ENCODE measurements at regions not wholly inside any gene's neighbourhood (a gene's known extent, or its start where the extent isn't known, plus 50 kb on each side); places are given as distances from the start of the nearest gene placed in this dataset.
"Not testable (repeated sequence)": the region's sequence is repeated elsewhere in the genome, so short reads cannot be mapped to it uniquely, and the experiment has no call there.

DNA sequence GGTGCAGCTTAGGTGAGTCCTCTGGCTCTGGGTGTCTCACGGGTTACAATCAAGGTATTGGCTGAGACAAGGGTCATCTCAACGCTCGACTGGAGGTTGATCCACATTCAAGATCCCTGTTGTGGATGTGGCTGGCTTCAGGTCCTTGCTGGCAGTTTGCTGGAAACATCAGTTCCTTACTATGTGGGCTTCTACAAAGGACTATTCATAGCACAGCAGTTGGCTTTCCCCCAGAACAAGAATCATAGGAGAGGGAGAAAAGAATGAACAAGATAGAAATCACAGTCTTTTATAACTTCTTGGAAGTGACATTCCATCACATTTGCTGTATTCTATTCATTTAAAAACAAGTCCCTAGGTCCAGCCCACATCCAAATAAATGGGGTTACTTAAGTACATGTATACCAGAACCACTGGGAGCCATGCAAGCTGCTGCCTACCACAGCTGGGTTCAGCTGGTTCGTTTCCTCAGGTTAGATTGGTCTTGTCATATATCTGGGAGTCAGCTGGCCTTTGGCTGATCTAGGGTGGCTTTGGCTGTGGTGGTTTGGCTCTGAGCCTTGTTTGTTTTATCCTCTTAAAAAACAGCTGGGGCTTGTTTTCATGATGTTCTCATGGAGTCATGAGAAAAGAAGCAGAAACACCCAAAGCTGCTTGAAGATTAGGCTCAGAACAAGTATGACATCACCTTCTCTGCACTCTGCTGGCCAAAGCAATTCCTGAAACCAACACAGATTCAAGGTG is 433.2 kb upstream of the SPTLC3 start:
- ATAC-seq: no peak
- Mint-ChIP-seq H3K27me3 (ENCODE audit: low read depth) (no peaks in the 10 kb centered on the region), H3K27ac (no peak overlapping the region), H3K4me3 (no peak overlapping the region), H3K4me1 (ENCODE audit: low read depth) (no peaks in the 10 kb centered on the region), H3K9me3 (ENCODE audit: insufficient read depth) (no peaks in the 10 kb centered on the region), H3K36me3 (ENCODE audit: low read depth) (no peaks in the 10 kb centered on the region)
- ChIA-PET CTCF (no interaction called here), POLR2A (no interaction called here)
- no peak for DNase-seq

- Mint-ChIP-seq H3K27me3 (ENCODE audit: low read depth) (no peaks in the 10 kb centered on the region), H3K9me3 (ENCODE audit: insufficient read depth) (no peaks in the 10 kb centered on the region), H3K27ac (no peak overlapping the region), H3K36me3 (ENCODE audit: low read depth) (no peaks in the 10 kb centered on the region), H3K4me3 (no peak overlapping the region), H3K4me1 (ENCODE audit: low read depth) (no peaks in the 10 kb centered on the region)
- ChIA-PET CTCF (no interaction called here), POLR2A (no interaction called here)
- ATAC-seq: no peak
- DNase-seq: no peak
Measured at GRCh38 chr20:12577213-12577612, 431.6 kb upstream of the SPTLC3 start.

DNA sequence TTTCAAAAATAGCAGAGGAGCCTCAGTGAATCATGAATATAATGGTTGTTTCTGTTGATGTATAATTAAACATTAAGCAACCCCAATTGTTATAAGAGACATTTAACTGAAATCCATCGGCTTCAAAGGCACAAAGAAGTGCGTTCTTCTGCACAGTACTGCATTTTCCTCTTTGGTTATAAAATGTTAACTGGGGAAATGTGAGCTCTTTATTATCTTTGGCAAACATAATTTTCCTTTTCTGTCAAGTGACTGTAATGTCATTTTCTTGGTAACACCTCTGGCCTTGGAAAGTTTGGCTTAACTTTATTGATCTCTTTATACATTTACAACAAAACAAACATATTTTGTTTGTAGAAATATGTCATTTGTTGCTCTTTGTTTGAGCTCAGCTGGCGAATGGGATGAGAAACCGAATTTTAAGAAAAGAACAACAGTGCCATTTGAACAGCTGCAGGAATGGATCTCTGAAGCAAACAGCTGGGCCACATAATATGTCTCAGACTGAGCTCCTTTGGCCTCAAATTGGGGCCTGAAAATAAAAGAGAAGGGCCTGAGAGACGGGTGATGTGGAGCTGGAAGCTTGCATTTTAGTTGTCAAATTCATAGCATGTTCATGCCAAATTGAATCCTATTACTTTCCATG is 427.0 kb upstream of the SPTLC3 start:
- ChIA-PET POLR2A (no interaction called here), CTCF (no interaction called here)
- Mint-ChIP-seq H3K27me3 (ENCODE audit: low read depth) (no peaks in the 10 kb centered on the region), H3K27ac (no peak overlapping the region), H3K9me3 (ENCODE audit: insufficient read depth) (peaks cover 4% of the 10 kb centered on the region), H3K36me3 (ENCODE audit: low read depth) (no peaks in the 10 kb centered on the region), H3K4me1 (ENCODE audit: low read depth) (no peaks in the 10 kb centered on the region), H3K4me3 (no peak overlapping the region)
- no peak for DNase-seq
- ATAC-seq: no peak

- H3K4me3 Mint-ChIP-seq; H3K9me3 Mint-ChIP-seq (ENCODE audit: insufficient read depth); CTCF ChIA-PET; H3K27ac Mint-ChIP-seq; H3K4me1 Mint-ChIP-seq (ENCODE audit: low read depth); H3K27me3 Mint-ChIP-seq (ENCODE audit: low read depth); DNase-seq; H3K36me3 Mint-ChIP-seq (ENCODE audit: low read depth); ATAC-seq; POLR2A ChIA-PET: not testable (repeated sequence)
Measured at GRCh38 chr20:12582710-12583109, 426.1 kb upstream of the SPTLC3 start.

- DNase-seq: no peak
- peaks cover 4% of the 10 kb centered on the region for H3K9me3 Mint-ChIP-seq (ENCODE audit: insufficient read depth)
- no peaks in the 10 kb centered on the region for H3K4me1 Mint-ChIP-seq (ENCODE audit: low read depth)
- H3K27ac Mint-ChIP-seq: no peak overlapping the region
- H3K27me3 Mint-ChIP-seq (ENCODE audit: low read depth): no peaks in the 10 kb centered on the region
- no peaks in the 10 kb centered on the region for H3K36me3 Mint-ChIP-seq (ENCODE audit: low read depth)
- POLR2A ChIA-PET: no interaction called here
- H3K4me3 Mint-ChIP-seq: no peak overlapping the region
- CTCF ChIA-PET: no interaction called here
- ATAC-seq: no peak
Measured at GRCh38 chr20:12591949-12592470, 416.8 kb upstream of the SPTLC3 start.

GRCh38 chr20:12592756-12593155 is 416.0 kb upstream of the SPTLC3 start:
- Mint-ChIP-seq H3K36me3 (ENCODE audit: low read depth) (no peaks in the 10 kb centered on the region), H3K9me3 (ENCODE audit: insufficient read depth) (peaks cover 4% of the 10 kb centered on the region), H3K27ac (no peak overlapping the region), H3K4me3 (no peak overlapping the region), H3K27me3 (ENCODE audit: low read depth) (no peaks in the 10 kb centered on the region), H3K4me1 (ENCODE audit: low read depth) (no peaks in the 10 kb centered on the region)
- no peak for DNase-seq
- ChIA-PET CTCF (no interaction called here), POLR2A (no interaction called here)
- ATAC-seq: no peak

DNA sequence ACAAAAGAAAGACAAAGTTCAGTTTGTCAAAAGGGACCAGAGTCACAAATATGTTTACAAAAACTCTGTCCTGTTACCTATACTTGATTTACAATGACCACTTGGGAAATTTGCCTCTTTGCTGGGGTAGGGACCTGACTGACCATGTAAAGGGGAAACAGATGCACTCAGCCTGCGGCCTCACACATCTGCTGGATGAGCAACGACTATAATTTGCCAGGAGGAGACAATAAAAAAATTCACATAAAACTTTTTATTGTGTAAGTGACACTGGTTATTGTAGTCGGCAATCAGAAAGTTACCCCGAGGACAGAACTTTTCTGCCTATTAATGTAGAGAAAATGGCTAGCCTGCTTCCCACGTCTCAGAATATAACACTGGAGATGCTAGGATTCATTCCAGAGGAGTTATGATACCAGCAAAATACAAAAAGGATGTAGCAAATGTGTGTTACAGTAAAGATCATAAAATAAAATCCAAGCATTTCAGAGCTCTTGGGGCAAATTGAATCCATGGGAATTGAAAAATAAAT is 415.4 kb upstream of the SPTLC3 start:
- ChIA-PET POLR2A (no interaction called here), CTCF (no interaction called here)
- no peak overlapping the region for H3K4me3 Mint-ChIP-seq
- ATAC-seq (no peak), DNase-seq (no peak)
- H3K27ac Mint-ChIP-seq: no peak overlapping the region
- peaks cover 4% of the 10 kb centered on the region for H3K9me3 Mint-ChIP-seq (ENCODE audit: insufficient read depth)
- H3K27me3 Mint-ChIP-seq (ENCODE audit: low read depth): no peaks in the 10 kb centered on the region
- H3K4me1 Mint-ChIP-seq (ENCODE audit: low read depth): no peaks in the 10 kb centered on the region
- H3K36me3 Mint-ChIP-seq (ENCODE audit: low read depth): no peaks in the 10 kb centered on the region

- Mint-ChIP-seq H3K27ac (no peak overlapping the region), H3K4me3 (no peak overlapping the region), H3K27me3 (ENCODE audit: low read depth) (no peaks in the 10 kb centered on the region), H3K9me3 (ENCODE audit: insufficient read depth) (no peaks in the 10 kb centered on the region), H3K4me1 (ENCODE audit: low read depth) (no peaks in the 10 kb centered on the region), H3K36me3 (ENCODE audit: low read depth) (no peaks in the 10 kb centered on the region)
- POLR2A ChIA-PET: no interaction called here
- ATAC-seq (no peak), DNase-seq (no peak)
- CTCF ChIA-PET: no interaction called here
Measured at GRCh38 chr20:12594410-12595088, 414.2 kb upstream of the SPTLC3 start.

GRCh38 chr20:12595841-12596240 is 412.9 kb upstream of the SPTLC3 start:
- Mint-ChIP-seq H3K4me1 (ENCODE audit: low read depth) (no peaks in the 10 kb centered on the region), H3K36me3 (ENCODE audit: low read depth) (no peaks in the 10 kb centered on the region), H3K4me3 (no peak overlapping the region), H3K27me3 (ENCODE audit: low read depth) (no peaks in the 10 kb centered on the region), H3K9me3 (ENCODE audit: insufficient read depth) (no peaks in the 10 kb centered on the region), H3K27ac (no peak overlapping the region)
- ChIA-PET CTCF (no interaction called here), POLR2A (no interaction called here)
- no peak for DNase-seq
- ATAC-seq: no peak

- Mint-ChIP-seq H3K27ac (no peak overlapping the region), H3K4me3 (no peak overlapping the region), H3K9me3 (ENCODE audit: insufficient read depth) (no peaks in the 10 kb centered on the region), H3K36me3 (ENCODE audit: low read depth) (no peaks in the 10 kb centered on the region), H3K4me1 (ENCODE audit: low read depth) (no peaks in the 10 kb centered on the region), H3K27me3 (ENCODE audit: low read depth) (no peaks in the 10 kb centered on the region)
- ChIA-PET CTCF (no interaction called here), POLR2A (no interaction called here)
- DNase-seq (no peak), ATAC-seq (no peak)
Measured at GRCh38 chr20:12596863-12597262, 411.9 kb upstream of the SPTLC3 start.

DNA sequence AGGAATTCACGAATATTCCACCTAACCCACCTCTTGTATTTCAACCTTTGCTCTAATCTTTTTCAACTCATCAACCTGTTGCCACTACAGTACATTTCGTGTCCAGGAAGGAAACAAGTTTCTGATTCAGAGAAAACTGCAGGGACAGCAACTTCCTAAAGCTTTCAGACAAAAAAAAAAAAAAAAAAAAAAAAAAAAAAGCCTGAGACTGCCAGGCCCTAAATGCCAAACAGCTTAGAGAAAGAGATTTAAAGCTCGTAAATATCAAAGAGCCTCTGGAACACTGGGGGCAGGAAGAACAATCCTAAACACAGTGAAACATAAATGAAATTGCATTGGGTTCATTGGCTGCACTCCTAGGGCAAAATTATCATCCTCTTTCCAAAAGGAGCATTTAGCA is 411.2 kb upstream of the SPTLC3 start:
- Mint-ChIP-seq H3K27me3 (ENCODE audit: low read depth) (no peaks in the 10 kb centered on the region), H3K9me3 (ENCODE audit: insufficient read depth) (no peaks in the 10 kb centered on the region), H3K4me3 (no peak overlapping the region), H3K27ac (no peak overlapping the region), H3K4me1 (ENCODE audit: low read depth) (no peaks in the 10 kb centered on the region), H3K36me3 (ENCODE audit: low read depth) (no peaks in the 10 kb centered on the region)
- DNase-seq (no peak), ATAC-seq (no peak)
- CTCF ChIA-PET: no interaction called here
- POLR2A ChIA-PET: no interaction called here

- H3K36me3 Mint-ChIP-seq (ENCODE audit: low read depth): no peaks in the 10 kb centered on the region
- H3K9me3 Mint-ChIP-seq (ENCODE audit: insufficient read depth): no peaks in the 10 kb centered on the region
- no peak overlapping the region for H3K4me3 Mint-ChIP-seq
- DNase-seq (no peak), ATAC-seq (no peak)
- no peak overlapping the region for H3K27ac Mint-ChIP-seq
- CTCF ChIA-PET: no interaction called here
- H3K27me3 Mint-ChIP-seq (ENCODE audit: low read depth): no peaks in the 10 kb centered on the region
- POLR2A ChIA-PET: no interaction called here
- no peaks in the 10 kb centered on the region for H3K4me1 Mint-ChIP-seq (ENCODE audit: low read depth)
Measured at GRCh38 chr20:12598894-12599293, 409.9 kb upstream of the SPTLC3 start.
